ENCODE measurements at regions not wholly inside any gene's neighbourhood (a gene's known extent, or its start where the extent isn't known, plus 50 kb on each side); places are given as distances from the start of the nearest gene placed in this dataset.

DNA sequence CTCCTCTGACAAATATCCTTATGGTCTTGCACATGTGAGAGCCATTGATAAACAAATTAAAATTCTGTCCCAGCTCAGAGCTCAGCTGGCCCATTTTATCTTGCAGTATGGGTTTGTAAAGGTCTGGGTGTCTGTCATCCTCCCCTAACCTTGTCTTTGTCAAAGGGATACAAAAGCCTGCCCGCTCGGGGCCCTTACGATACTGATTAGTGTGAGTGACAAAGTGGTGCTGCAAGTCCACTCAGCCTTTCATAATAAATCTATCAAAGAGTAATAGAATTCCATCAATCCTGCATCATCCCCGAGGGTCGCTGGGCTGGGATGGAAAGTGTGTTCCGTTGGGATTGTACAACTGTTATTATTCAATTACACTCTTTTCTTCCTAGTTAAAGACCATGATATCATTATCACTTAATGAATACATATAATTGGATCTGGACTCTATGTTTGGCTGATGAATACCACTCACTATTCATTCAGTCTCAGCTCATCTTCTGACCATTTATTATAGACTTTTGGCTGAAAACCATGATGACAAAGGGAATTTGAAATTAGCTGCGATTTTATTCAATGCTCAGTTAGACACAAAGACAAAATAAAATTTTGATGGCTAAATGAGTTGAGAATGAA is 122.5 kb upstream of the FOXD3 start:
- H3K4me3 ChIP-seq (ENCODE audit: low read length), result no peak overlapping the region
- peaks cover 16% of the 10 kb centered on the region for H3K27me3 ChIP-seq (ENCODE audit: insufficient read depth, low read depth, low read length)
- H3K36me3 ChIP-seq (ENCODE audit: insufficient read depth, low read length), result no peaks in the 10 kb centered on the region
- H3K9me2 ChIP-seq (ENCODE audit: insufficient read depth, low read length), result no peaks in the 10 kb centered on the region
- no peaks in the 10 kb centered on the region for H3F3A ChIP-seq (ENCODE audit: insufficient read depth, low read length, poor library complexity, severe bottlenecking)
- no peaks in the 10 kb centered on the region for H4K20me1 ChIP-seq (ENCODE audit: insufficient read depth)
- H3K79me2 ChIP-seq (replicated peaks; ENCODE audit: insufficient read depth, low read length), result no peaks in the 10 kb centered on the region
- no peak overlapping the region for H3K27ac ChIP-seq (ENCODE audit: low read length)
- no peak overlapping the region for H3K9ac ChIP-seq (ENCODE audit: low read length)
- no peak overlapping the region for H3K4me2 ChIP-seq (ENCODE audit: low read length)
- no peak overlapping the region for H2AFZ ChIP-seq (ENCODE audit: low read depth, low read length)
- H3K9me3 ChIP-seq (ENCODE audit: low read length), result no peaks in the 10 kb centered on the region
- TF ChIP-seq POLR2AphosphoS5 (IDR thresholded peaks at IDR 0.05) (peak; percentile 15), MXI1 (conservative IDR thresholded peaks at IDR 0.05; ENCODE audit: poor library complexity, severe bottlenecking) (no peak)

GRCh38 chr1:63200676-63201075 is 121.7 kb upstream of the FOXD3 start:
- Histone ChIP-seq H2AFZ (ENCODE audit: low read depth, low read length) (no peak overlapping the region), H3F3A (ENCODE audit: insufficient read depth, low read length, poor library complexity, severe bottlenecking) (no peaks in the 10 kb centered on the region), H3K27ac (ENCODE audit: low read length) (no peak overlapping the region), H3K79me2 (replicated peaks; ENCODE audit: insufficient read depth, low read length) (no peaks in the 10 kb centered on the region), H3K36me3 (ENCODE audit: insufficient read depth, low read length) (no peaks in the 10 kb centered on the region), H4K20me1 (ENCODE audit: insufficient read depth) (no peaks in the 10 kb centered on the region), H3K4me3 (ENCODE audit: low read length) (no peak overlapping the region), H3K9me3 (ENCODE audit: low read length) (no peaks in the 10 kb centered on the region), H3K4me2 (ENCODE audit: low read length) (no peak overlapping the region), H3K9me2 (ENCODE audit: insufficient read depth, low read length) (no peaks in the 10 kb centered on the region), H3K27me3 (ENCODE audit: insufficient read depth, low read depth, low read length) (peaks cover 16% of the 10 kb centered on the region), H3K9ac (ENCODE audit: low read length) (no peak overlapping the region)
- TF ChIP-seq MXI1 (conservative IDR thresholded peaks at IDR 0.05; ENCODE audit: poor library complexity, severe bottlenecking) (no peak), EP300 (conservative IDR thresholded peaks at IDR 0.05; ENCODE audit: poor library complexity, severe bottlenecking) (no peak)

GRCh38 chr1:63203641-63204040 is 118.7 kb upstream of the FOXD3 start:
- no peaks in the 10 kb centered on the region for H3K79me2 ChIP-seq (replicated peaks; ENCODE audit: insufficient read depth, low read length)
- H3K4me3 ChIP-seq (ENCODE audit: low read length), result no peak overlapping the region
- no peak overlapping the region for H3K27ac ChIP-seq (ENCODE audit: low read length)
- no peaks in the 10 kb centered on the region for H3K9me3 ChIP-seq (ENCODE audit: low read length)
- TF ChIP-seq RAD21 (conservative IDR thresholded peaks at IDR 0.05) (no peak), CTCF (IDR thresholded peaks at IDR 0.05; ENCODE audit: poor library complexity, severe bottlenecking) (no peak), MXI1 (conservative IDR thresholded peaks at IDR 0.05; ENCODE audit: poor library complexity, severe bottlenecking) (no peak), REST (IDR thresholded peaks at IDR 0.05; ENCODE audit: borderline replicate concordance) (no peak), SMC3 (conservative IDR thresholded peaks at IDR 0.05; ENCODE audit: poor library complexity) (no peak), EP300 (conservative IDR thresholded peaks at IDR 0.05; ENCODE audit: poor library complexity, severe bottlenecking) (no peak), TAF1 (IDR thresholded peaks at IDR 0.05; ENCODE audit: low read depth) (no peak), EZH2 (IDR thresholded peaks at IDR 0.05; ENCODE audit: borderline replicate concordance, insufficient read depth, low read length, poor library complexity, severe bottlenecking) (no peak), POLR2AphosphoS5 (IDR thresholded peaks at IDR 0.05) (no peak)
- H4K20me1 ChIP-seq (ENCODE audit: insufficient read depth), result no peaks in the 10 kb centered on the region
- H3F3A ChIP-seq (ENCODE audit: insufficient read depth, low read length, poor library complexity, severe bottlenecking), result no peaks in the 10 kb centered on the region
- no peak overlapping the region for H2AFZ ChIP-seq (ENCODE audit: low read depth, low read length)
- H3K9ac ChIP-seq (ENCODE audit: low read length), result no peak overlapping the region
- no peaks in the 10 kb centered on the region for H3K9me2 ChIP-seq (ENCODE audit: insufficient read depth, low read length)
- no peak overlapping the region for H3K4me2 ChIP-seq (ENCODE audit: low read length)
- peaks cover 9% of the 10 kb centered on the region for H3K27me3 ChIP-seq (ENCODE audit: insufficient read depth, low read depth, low read length)
- no peaks in the 10 kb centered on the region for H3K36me3 ChIP-seq (ENCODE audit: insufficient read depth, low read length)

Measured in neural cell (in vitro differentiated cells).